ENCODE measurements at regions not wholly inside any gene's neighbourhood (a gene's known extent, or its start where the extent isn't known, plus 50 kb on each side); places are given as distances from the start of the nearest gene placed in this dataset.
"Not testable (repeated sequence)": the region's sequence is repeated elsewhere in the genome, so short reads cannot be mapped to it uniquely, and the experiment has no call there.

GRCh38 chr14:37712476-37712860 is 117.0 kb downstream of the TTC6 start:
- not testable (repeated sequence) for DNase-seq

- no peak for DNase-seq
These were observed 117.6 kb downstream of the TTC6 start for GRCh38 chr14:37712976-37713431.

GRCh38 chr14:37720131-37720530 is 124.7 kb downstream of the TTC6 start:
- no peak for DNase-seq

- DNase-seq = no peak
These were observed 126.7 kb downstream of the TTC6 start for GRCh38 chr14:37721976-37722659.

- no peak for DNase-seq
These were observed 128.1 kb downstream of the TTC6 start for GRCh38 chr14:37723515-37723914.

- no peak for DNase-seq
These were observed 131.3 kb downstream of the TTC6 start for GRCh38 chr14:37726708-37727107.

GRCh38 chr14:37729218-37729617 is 133.8 kb downstream of the TTC6 start:
- DNase-seq = no peak

- DNase-seq = no peak
These were observed 135.7 kb downstream of the TTC6 start for GRCh38 chr14:37731094-37731493.

- no peak for DNase-seq
These were observed 150.2 kb downstream of the TTC6 start for GRCh38 chr14:37745657-37746056.

- no peak for DNase-seq
These were observed 150.9 kb downstream of the TTC6 start for GRCh38 chr14:37746140-37746832.

GRCh38 chr14:37753459-37753858 is 158.0 kb downstream of the TTC6 start:
- no peak for DNase-seq

GRCh38 chr14:37760275-37760674 is 164.8 kb downstream of the TTC6 start:
- DNase-seq = not testable (repeated sequence)

GRCh38 chr14:37763266-37763665 is 167.8 kb downstream of the TTC6 start:
- no peak for DNase-seq

GRCh38 chr14:37772283-37772682 is 176.9 kb downstream of the TTC6 start:
- not testable (repeated sequence) for DNase-seq

- DNase-seq = no peak
These were observed 181.5 kb downstream of the TTC6 start for GRCh38 chr14:37776791-37777499.

GRCh38 chr14:37778135-37778943 is 182.9 kb downstream of the TTC6 start:
- DNase-seq = no peak

- no peak for DNase-seq
These were observed 184.1 kb downstream of the TTC6 start for GRCh38 chr14:37779480-37779879.

- not testable (repeated sequence) for DNase-seq
These were observed 185.3 kb downstream of the TTC6 start for GRCh38 chr14:37780731-37781130.

- DNase-seq = not testable (repeated sequence)
These were observed 188.9 kb downstream of the TTC6 start for GRCh38 chr14:37784203-37784826.

- not testable (repeated sequence) for DNase-seq
These were observed 189.4 kb downstream of the TTC6 start for GRCh38 chr14:37784827-37785223.

GRCh38 chr14:37785298-37785697 is 189.9 kb downstream of the TTC6 start:
- DNase-seq = not testable (repeated sequence)

- DNase-seq = not testable (repeated sequence)
These were observed 190.7 kb downstream of the TTC6 start for GRCh38 chr14:37786114-37786625.

All from stimulated activated CD4-positive, alpha-beta T cell treated with anti-CD3 and anti-CD28 coated beads, Interleukin-2, amount 100 ng/mL, for 48 hours (primary cell).